GF-D8 (cell line): ENCODE measurements at regions not wholly inside any gene's neighbourhood (a gene's known extent, or its start where the extent isn't known, plus 50 kb on each side); places are given as distances from the start of the nearest gene placed in this dataset.

Experiments used
- DNase-seq: peaks from one replicate; lab custom pipeline; 2025; lab: John Stamatoyannopoulos, UW

DNA sequence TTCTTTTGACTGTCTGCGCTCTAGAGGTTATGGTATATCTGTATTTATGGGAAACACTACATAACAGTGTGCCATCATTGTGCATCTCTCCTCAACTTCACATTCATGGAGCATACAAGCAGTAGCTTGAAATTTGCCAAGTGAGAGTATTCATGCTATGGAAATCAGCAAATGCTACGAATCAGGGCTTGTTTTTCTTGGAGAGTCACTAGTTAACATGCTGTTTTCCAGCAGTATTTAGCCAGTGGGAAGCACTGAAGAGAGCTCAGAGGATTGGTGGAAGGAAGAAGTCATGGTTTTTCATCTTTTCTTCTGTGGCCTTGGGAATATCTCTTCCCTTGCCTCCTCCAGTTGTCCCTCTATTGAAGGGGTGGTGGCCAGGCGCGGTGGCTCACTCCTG lies 303.0 kb downstream of the PSAT1 start:
- DNase-seq: no peak

DNA sequence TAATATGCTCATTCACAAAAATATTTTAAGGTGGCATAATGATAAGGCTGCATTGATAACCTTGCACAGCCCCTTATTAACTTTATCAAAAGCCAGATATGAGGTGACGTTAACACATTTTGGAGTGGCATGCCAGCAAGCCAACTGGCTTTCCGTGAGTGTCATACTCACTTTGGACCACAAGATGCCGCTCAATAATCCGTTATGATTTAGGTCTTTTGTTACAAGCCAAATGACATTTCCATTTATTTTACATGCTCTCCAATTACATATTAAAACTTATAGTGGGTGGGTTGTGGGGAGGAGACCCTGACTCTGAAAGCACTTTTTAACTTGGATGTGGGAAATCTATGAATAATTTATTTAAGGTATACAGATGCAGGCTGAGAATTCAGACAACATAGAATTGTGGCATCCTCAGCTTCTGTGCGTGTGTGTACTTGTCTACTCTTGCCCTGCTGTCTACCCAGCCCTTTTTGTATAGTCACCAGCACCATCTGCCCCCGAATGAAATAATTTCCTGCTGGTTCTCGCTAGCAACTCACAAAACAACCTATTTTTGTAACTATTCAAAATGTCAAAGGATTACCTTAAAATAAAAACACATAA lies 305.1 kb downstream of the PSAT1 start:
- DNase-seq: no peak

DNA sequence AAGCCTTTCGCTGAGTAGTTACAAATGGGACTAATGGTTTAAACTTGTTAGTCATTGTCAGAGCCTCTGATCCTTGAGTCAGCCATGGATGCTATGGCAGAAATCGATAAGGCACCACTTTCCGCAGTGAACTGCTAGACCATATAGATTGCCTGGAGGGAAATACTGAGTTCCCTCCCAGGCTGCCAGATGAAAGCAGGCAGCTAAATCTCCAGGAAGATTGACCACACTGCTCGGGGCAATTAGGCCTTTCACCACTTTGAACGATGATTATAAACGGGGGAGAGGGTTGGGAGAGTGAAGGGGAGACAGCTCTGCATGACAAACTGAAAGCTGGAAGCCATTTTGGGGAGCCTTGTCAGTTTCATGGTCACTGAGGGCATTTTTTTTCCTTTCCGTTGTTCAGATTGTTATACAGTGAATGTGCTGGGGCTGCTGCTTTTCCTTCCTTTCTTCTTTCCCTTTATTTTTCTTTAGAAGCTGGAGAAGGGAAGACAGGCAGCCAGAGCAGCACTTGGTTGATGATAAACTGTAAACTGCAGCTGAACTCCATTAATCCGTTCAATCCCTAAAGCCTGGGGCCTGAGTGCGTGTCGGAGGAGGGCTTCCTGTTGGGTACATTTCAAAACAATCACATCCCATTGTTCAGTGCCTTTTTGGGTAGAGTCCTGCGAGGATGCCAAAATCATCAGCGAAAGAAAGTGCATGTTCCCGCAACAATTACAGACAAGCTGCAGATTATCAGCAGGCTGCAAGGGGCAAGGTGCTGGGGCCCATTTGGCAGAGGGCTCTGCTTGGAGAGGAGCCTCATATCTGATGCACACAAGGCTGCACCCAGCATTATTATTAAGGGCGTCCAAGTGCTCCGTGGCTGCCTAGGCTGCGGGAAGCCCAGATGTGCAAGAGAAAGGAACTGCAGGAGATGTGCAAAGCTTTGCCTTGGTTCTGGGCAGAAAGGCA lies 308.4 kb downstream of the PSAT1 start:
- DNase-seq: no peak

DNA sequence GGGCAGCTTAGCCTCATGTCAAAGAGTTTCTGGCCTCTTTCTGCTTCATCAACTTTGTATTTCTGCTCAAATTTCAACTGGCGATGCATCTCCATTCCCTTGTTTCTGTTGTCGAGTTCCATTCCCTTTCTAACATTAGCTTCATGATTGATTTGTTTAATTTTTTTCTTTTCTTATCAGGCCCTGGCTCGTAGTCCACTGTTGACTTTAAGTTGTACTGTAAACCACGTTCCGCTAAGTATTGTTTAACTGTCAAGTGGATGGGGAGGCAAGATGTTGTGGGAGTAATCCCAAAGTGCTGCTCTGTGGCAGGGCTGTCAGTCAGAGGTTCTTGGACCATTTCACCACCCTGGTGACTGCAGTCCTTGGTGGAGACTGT lies 309.1 kb downstream of the PSAT1 start:
- DNase-seq: no peak

DNA sequence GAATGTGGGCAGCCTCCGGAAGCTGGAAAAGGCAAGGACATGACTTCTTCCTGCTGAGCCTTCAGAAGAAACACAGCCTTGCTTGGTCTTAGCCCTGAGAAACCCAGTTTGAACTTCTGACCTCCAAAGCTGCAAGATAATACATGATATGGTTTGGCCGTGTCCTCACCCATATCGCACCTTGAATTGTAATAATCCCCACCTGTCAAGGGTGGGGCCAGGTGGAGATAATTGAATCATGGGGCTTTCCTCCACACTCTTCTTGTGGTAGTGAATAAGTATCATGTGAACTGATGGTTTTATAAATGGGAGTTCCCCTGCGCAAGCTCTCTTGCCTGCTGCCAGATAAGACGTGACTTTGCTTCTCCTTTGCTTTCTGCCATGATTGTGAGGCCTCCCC lies 310.9 kb downstream of the PSAT1 start:
- DNase-seq: no peak

DNA sequence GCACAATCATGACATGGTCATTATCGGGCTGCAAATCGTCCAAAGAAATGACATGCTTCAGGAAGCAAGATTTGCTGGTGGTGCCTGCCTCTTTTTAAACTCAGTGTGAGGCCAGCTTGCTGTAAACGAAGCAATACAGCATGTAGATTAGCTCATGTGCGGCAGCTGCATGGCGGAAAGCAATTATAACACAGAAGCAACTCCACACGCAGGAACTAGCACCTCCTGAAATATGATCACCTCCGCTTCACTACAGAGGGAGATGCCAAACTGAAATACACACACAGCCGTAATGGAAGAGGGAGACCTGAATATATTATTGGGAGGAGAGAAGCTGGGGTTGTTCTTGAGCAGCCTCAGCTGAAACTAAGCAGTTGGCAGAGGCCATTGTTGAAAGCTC lies 312.5 kb downstream of the PSAT1 start:
- DNase-seq: no peak

DNA sequence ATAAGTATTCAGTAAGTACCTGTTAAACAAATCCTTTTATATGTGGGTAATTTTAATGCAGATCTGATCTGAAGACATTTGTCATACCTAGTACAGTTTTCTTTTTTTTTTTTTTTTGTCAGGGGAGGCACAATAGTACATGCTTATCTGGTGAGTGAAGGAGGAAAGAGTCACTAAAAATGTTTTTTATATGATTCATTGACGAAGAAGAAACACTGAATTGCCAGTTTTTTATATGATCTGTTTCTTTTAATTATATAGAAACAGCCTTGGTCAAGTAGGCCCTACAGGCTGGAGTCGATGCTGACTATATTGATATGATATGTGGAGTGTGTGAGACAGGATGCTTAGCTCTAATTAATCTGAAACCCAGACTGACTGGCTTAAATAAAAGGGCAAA lies 315.2 kb downstream of the PSAT1 start:
- DNase-seq: no peak

DNA sequence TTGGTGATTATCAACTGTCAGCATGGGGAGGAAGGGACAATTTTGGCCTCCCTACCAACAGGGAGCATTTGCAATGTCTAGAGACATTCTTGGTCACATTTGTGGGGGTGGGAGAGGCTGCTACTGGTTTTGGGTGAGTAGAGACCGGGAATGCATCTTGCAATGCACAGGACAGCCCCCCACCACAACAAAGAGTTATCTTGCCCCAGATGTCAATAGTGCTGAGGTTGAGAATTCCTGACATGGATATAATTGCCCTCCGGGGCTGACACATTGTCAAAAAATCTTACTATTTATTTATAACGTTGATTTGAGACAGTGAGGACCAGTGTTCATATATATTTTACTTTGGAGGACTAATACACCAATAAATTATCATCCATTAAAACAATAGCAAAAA lies 316.1 kb downstream of the PSAT1 start:
- no peak for DNase-seq

DNA sequence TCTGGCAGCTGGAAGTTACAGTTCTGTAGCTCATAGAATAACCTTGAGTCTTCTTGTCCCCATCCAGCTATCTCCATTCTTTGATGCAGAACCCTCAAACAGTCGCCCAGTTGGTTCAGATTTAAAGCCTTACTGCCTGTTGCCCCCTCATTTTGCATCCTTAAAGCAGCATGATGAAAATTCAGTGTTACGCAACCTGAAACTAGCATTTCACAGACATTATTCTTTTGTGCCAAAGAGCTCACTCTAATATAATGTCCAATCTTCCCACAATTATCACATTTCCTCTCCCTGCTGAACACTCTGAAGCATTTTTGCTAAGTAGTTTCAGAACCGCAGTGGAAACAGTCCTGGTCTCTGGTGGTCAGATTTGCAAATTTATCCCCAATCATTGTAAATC lies 318.0 kb downstream of the PSAT1 start:
- no peak for DNase-seq

DNA sequence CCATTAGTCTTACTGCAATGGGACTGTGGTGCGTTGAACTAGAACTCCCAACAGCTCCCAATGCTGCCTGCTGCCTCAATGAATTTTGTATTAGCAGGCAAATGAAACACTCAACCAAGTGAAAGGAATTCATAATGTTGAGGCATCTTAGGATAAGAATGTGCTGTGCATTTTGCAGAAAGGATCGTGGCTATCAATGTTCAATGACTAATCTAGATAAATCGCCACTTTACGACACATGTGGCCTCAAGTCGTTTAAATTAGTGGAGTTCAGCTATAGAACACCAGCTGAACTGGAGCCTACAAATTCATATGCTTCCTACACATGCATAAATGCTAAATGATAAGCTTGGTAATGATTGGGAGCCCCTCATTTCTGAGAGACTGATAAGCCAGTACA lies 318.4 kb downstream of the PSAT1 start:
- DNase-seq: no peak

DNA sequence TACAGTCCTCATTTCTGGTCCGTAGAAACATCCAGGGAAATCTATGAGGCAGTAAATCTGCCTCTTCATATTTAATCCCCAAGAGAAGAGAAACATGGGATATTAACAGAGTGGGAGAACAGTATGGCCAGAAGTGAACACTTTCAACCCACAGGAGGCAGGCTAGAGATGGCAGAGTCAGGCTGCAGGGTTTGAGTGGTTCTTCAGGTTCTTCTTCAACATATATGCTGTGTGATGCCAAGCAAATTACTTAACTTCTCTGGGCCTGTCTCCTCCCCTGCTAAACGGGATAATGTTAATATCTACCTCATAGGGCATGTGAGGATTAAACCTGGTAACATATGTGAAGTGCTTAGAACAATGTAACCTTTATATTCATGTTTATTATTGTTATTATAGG lies 321.8 kb downstream of the PSAT1 start:
- no peak for DNase-seq

DNA sequence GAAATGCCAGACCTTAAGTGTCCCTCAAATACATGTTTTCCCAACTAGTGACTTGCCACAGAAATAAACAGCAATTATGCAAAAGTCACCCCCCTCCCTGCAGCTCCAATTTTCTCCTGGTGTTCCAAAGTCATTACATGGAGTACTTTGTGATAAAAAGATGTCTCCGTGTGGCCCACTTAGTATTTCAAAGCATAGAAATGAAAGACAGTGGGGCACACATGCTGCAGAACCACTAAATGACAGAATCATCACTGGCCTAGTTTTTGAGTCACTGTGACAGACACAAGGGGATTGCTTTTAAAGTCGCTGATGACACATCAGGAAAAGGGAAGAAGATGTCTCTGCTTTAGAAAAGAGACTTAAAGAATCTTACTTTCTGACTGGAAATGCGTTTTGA lies 323.4 kb downstream of the PSAT1 start:
- DNase-seq: no peak

DNA sequence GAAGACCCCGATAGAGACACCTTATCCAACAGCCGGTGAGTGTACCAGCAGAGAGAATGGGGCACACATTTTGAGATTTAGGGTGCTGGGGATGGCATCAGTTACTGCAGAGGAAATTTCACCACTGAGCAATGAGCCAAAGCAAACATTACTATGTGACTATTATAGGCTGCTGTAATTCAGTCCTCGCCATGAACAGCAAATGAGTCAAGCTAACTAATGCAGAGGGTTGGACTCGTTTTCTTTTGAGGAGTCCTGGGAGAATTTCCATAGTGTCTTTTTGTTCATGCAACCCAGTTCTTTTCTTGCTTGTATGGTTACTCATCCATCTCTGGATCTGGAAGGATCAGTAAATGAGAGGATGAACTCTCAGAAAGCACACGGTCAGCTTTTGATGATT lies 323.8 kb downstream of the PSAT1 start:
- no peak for DNase-seq

DNA sequence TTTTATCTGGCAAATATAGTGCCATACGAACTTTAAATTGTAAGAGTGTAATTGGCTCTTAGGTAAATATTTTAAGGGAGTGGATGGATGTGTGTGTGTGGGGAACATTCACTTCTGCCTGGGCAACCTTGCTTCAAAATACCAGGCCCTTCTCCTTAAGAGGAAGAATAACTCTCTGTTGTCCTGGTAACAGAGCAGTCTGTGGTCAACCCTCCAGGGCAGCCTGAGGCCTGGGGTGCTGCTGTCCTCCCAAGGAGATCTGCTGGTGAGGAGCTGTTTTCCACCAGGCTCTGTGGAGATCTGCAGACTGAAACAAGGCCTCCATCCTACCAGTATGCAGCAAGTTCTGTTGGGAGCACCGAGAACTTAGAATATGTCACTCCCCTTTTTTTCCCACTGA lies 325.2 kb downstream of the PSAT1 start:
- DNase-seq: no peak

DNA sequence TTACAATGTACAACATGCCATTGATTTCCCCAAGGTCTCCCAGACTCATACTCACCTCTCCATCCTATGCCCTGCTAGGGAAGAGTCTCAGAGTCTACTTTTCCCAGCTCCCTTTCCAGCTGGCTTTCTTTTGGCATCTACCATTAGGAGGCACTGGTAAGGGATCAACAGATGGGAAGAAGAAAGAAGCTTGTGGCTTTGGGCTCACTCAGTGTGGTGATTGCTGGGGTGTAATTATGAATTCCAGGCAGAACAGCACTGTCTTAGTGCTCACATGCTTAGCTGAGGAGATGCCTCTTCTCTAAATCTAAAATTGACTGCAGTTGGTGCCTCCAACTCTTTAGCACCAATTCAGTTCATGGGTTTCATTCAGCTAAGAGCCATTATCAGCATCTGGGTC lies 330.0 kb downstream of the PSAT1 start:
- DNase-seq: no peak

DNA sequence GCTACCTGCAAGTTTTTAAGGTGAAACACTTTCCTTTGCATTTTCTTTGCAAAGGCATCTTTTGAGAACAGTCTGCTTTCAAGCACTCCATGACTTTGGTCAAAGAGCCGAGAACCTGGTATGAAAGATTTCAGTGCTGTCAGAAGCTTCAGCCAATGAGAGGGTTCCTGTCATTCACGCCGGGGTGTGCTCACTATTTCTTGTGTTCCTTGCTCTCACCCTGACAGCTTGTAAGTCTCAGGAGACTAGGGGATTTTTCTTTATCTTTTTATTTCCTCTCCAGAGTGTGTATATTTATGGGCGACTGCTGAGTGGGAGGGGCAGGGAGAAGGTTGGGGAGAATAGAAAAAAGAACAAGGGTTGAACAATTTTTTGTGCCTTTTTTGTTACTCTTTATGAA lies 334.0 kb downstream of the PSAT1 start:
- no peak for DNase-seq

DNA sequence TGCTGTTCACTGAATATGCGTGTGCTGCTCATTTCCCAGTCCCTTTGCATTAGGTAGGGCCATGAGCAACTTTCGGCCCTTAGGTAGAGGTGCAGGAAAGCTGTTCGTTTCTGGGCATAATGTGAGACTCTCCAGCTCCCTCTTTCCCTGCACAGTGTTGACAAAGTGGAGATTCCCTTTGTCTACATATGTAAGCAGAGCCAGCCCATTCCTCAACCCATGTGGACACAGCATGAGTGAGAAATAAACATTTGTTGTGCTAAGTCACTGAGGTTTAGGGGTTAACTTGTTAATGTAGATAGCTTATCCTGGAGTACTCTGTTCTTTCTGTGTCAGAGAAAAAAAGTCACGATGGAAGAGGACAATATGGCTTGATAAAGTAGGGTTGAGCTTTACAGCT lies 343.8 kb downstream of the PSAT1 start:
- DNase-seq: no peak

DNA sequence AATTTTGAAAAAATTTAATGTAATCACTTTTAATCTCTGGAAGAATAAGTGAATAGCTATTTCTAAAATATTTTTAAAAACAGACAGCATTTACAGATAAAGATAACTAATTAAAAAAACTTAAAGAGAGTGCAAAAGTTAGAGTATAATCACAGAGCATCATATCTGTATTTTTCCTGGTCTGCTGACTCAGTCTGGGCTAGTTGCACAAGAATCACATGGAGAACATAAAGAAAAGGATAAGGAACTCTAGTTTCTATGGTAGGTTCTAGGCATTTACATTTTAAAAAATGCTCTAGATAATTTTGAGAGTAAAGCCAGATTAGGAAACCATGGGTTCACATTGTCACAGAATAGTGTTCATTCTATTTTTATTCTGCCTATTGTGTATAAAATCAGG lies 347.4 kb downstream of the PSAT1 start:
- DNase-seq: no peak

DNA sequence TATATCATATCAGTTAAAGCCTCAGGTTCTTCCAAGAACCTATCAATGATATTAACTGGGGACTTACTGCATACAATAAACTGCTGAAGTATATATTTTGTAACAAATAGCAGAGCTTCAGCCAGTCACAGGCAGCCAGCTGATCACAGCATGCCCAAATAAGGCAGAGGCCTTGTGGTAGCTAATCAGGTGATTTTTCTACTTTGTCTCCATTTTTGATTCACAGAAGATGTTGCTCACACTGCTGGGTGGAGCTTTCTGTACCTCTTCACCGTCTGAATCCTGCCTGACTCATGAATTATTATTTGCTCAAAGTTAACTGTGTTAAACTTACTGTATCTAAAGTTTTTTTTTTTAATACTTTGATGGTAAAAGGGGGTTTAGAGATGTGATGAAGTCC lies 357.4 kb downstream of the PSAT1 start:
- no peak for DNase-seq

DNA sequence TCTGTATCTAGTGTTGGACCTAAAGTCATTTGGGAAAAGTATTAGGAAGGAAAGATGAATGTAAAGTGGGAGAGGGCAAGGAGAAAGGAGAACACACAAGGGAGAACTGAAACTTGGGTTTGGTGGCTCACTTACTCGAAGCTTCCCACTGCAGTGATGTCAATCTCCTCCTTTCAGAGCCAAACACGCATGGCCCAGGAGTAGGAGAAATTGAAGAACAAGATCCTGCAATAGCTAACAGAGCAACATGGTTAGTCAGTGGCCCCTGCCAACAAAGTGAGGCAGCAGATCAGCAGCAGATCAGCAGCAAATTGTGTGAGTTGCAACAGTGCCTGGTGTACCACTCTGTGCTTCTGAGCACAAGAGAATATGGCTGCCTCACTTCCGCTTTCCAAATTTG lies 366.4 kb downstream of the PSAT1 start:
- no peak for DNase-seq

DNA sequence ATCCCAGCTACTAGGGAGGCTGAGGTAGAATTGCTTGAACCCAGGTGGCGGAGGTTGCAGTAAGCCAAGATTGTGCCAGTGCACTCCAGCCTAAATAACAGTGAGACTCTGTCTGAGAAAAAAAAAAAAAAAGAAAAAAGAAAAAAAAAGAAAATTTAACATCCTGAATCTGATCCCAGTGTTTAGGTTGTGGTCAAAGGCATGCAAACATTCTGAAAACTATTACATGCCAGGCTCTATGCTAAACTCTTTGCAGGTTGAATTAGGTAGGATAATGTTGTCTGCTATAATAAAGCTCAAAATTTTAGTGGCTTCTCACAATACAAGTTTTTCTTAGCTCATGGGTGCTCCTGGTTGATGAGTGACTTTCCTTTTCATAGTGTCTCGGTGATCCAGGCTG lies 367.4 kb downstream of the PSAT1 start:
- no peak for DNase-seq

DNA sequence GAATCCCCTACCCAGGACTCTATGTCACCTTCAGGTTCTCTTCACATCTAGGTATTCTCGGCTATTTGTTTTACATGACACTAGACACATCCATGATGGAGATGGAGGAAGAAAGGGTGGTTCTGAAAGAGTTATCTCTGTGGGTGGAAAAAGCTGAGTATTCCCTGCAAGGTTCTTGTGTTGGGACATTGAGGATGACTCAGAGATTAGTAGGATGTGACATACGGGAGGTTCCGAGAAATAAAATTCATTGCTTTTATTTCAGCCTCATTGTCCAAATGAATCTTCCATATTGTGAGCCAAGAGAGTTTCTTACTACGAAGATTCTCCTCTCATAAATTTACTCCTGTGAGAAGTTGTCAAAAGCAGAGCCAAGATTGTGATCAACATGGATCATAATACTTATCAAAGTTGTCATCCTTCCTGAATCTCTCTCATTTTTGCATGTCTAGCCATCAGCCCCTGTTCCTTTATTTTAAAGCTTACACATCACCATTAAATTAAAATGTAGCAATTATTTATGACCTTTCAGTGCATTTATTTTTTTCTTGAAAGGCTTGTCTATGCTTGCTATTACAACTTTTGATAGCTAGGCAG lies 370.0 kb downstream of the PSAT1 start:
- DNase-seq: no peak

DNA sequence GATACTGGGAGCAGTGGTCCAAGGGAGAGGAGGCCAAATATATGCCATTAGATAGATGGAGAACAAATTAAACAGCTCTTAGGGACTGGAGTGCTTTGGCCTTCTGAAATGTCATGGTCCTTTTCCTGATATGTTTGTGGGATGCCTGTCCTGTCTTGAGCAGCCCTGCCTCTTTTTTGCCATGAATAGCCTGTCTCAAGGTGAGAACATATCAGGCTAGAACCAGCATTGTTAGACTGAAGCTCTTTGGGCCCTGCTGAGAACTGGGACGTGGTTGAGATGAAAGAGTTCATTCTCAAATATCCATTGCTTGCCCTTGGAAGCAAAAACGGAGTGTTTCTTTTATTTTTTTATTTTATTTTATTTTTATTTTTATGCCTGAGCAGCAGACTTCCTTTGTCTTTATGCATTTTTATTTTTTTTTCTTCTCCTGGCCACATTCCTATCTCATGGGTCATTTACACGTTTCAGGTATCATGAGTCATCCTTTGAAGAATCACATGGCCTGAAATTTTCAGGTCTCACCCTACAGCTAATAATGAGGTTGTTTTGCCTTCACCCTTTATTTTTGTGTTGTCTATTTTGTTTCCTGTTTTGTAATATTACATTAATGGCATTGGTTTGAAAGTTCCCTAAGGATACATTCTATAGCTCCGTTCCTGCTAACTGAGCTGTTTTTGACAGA lies 371.4 kb downstream of the PSAT1 start:
- no peak for DNase-seq
